ENCODE measurements at regions not wholly inside any gene's neighbourhood (a gene's known extent, or its start where the extent isn't known, plus 50 kb on each side); places are given as distances from the start of the nearest gene placed in this dataset.

DNA sequence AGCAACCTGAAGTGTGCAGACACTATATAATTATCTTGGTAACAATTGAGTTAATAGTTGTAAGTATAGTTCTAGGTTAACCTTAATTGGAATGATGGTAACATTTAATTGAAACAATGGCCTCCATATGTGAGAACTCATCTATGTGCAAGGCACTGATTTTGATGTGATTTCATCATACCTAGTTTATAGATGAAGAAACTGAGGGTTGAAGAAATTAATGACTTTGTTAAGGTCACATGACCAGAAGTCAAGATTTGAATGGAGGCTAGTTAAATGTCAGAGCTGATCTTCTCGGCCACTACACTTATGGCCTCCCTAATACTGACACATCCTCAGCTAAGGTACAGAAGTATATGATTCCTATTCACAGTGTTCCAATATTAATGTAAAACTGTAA lies 128.2 kb upstream of the PSMD7 start:
- TF ChIP-seq, protein P1, sequence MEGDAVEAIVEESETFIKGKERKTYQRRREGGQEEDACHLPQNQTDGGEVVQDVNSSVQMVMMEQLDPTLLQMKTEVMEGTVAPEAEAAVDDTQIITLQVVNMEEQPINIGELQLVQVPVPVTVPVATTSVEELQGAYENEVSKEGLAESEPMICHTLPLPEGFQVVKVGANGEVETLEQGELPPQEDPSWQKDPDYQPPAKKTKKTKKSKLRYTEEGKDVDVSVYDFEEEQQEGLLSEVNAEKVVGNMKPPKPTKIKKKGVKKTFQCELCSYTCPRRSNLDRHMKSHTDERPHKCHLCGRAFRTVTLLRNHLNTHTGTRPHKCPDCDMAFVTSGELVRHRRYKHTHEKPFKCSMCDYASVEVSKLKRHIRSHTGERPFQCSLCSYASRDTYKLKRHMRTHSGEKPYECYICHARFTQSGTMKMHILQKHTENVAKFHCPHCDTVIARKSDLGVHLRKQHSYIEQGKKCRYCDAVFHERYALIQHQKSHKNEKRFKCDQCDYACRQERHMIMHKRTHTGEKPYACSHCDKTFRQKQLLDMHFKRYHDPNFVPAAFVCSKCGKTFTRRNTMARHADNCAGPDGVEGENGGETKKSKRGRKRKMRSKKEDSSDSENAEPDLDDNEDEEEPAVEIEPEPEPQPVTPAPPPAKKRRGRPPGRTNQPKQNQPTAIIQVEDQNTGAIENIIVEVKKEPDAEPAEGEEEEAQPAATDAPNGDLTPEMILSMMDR (IDR thresholded peaks at IDR 0.05), result no peak
- no peak for TF ChIP-seq POLR2AphosphoS5 (IDR thresholded peaks at IDR 0.05)

Measured in upper lobe of left lung (tissue), 4 donors.